Activated CD4-positive, alpha-beta memory T cell treated with anti-CD3 and anti-CD28 coated beads, Interleukin-2, amount 10 ng/mL, durations not matched to agents 7 days and 5 days (primary cell): ENCODE measurements at regions not wholly inside any gene's neighbourhood (a gene's known extent, or its start where the extent isn't known, plus 50 kb on each side); places are given as distances from the start of the nearest gene placed in this dataset.

Experiments used
- CTCF ChIA-PET: fragments of 350-600 bp; sonication (Branson Sonifier 250); formaldehyde crosslinking; loops from one replicate; lab custom pipeline; 2021; ENCODE audit warnings: antibody characterized with exemption, inconsistent platforms; lab: Charles Lee
- POLR2A ChIA-PET: fragments of 350-600 bp; sonication (Branson Sonifier 250); formaldehyde crosslinking; loops from one replicate; lab custom pipeline; 2021; ENCODE audit warnings: antibody characterized with exemption; lab: Charles Lee
- DNase-seq: peaks from one replicate; pipeline ENCODE4 v3.0.0-alpha.2; 2020
- H3K27ac Mint-ChIP-seq: one replicate; pipeline ENCODE4 v1.8.0; 2021; ENCODE audit warnings: mild to moderate bottlenecking, mixed read lengths
- H3K27me3 Mint-ChIP-seq: one replicate; pipeline ENCODE4 v1.8.0; 2021; ENCODE audit warnings: mixed read lengths
- H3K36me3 Mint-ChIP-seq: one replicate; pipeline ENCODE4 v1.8.0; 2021; ENCODE audit warnings: low read depth, mixed read lengths
- H3K4me1 Mint-ChIP-seq: one replicate; pipeline ENCODE4 v1.8.0; 2021; ENCODE audit warnings: mixed read lengths
- H3K4me3 Mint-ChIP-seq: one replicate; pipeline ENCODE4 v1.8.0; 2021; ENCODE audit warnings: mild to moderate bottlenecking, mixed read lengths
- H3K9me3 Mint-ChIP-seq: one replicate; pipeline ENCODE4 v1.8.0; 2021; ENCODE audit warnings: mixed read lengths

DNA sequence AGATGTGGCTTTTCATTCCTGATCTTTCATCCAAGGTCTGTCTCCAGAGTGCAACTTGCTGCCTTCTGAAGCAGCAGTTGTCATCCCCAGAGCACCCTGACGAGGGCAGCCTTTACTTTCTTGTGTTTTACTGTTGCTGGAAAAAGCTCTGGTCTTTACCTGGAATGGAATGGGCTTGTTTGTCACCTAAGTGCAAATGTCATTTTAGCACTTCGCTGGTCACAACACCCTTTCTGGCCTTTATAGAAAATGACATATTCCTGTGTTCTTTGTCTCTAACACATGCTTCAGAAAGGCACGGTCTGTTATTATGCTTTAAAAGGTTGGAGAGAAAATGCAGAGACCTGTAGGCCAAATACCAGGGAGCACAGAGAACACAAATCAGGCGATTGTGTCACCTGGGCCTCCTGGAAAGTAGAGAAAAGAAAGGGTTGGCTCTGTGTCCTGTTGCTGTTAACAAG lies 332.7 kb upstream of the IGFBP7 start:
- H3K27ac Mint-ChIP-seq: no peak overlapping the region
- H3K27me3 Mint-ChIP-seq: no peaks in the 10 kb centered on the region
- no peaks in the 10 kb centered on the region for H3K9me3 Mint-ChIP-seq
- H3K4me3 Mint-ChIP-seq: no peak overlapping the region
- H3K36me3 Mint-ChIP-seq: no peaks in the 10 kb centered on the region
- H3K4me1 Mint-ChIP-seq: no peaks in the 10 kb centered on the region
- DNase-seq: no peak
- ChIA-PET CTCF (no interaction called here), POLR2A (no interaction called here)

DNA sequence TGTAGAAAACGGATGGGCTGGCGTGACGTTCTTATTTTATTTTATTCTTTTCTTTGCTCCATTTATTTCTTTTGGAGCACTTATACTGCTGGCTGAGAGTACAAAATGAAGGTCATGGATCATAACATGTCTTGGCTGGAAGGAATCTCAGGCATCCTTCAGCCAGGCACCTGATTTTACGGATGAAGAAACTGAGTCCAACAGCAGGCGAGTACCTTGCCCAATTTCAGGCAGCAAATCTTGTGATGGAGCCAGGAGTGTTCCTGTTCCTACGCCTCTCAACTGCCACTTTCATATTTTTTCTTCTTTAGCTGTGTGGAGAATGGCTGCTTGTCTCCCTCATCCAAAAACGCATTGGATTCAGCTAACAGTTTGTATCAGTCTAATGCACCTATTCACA lies 332.1 kb upstream of the IGFBP7 start:
- no peak overlapping the region for H3K27ac Mint-ChIP-seq
- no peak for DNase-seq
- no peaks in the 10 kb centered on the region for H3K36me3 Mint-ChIP-seq
- POLR2A ChIA-PET: no interaction called here
- no peaks in the 10 kb centered on the region for H3K27me3 Mint-ChIP-seq
- H3K9me3 Mint-ChIP-seq: peaks cover 3% of the 10 kb centered on the region
- CTCF ChIA-PET: no interaction called here
- H3K4me3 Mint-ChIP-seq: no peak overlapping the region
- no peaks in the 10 kb centered on the region for H3K4me1 Mint-ChIP-seq

DNA sequence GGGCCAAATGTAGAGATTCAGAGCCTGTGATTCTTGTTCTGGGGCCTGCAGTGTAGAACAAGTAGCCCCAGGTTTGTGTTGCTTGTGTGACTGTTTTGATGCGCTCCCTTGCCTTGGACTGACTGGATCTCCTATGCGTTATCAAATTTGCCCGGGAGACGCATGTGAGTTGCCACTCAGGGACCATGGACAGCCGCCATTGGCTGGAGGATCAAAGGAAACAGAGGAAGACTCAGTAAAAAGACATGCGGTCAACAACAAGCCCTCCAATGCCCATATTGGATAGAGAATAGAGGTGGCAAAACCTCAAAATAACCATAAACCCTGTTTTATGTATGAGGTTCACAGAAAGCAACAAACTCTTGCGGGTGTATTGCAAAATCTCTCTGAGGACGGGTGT lies 327.5 kb upstream of the IGFBP7 start:
- H3K4me3 Mint-ChIP-seq: no peak overlapping the region
- H3K27me3 Mint-ChIP-seq: no peaks in the 10 kb centered on the region
- H3K36me3 Mint-ChIP-seq: no peaks in the 10 kb centered on the region
- H3K27ac Mint-ChIP-seq: no peak overlapping the region
- no peaks in the 10 kb centered on the region for H3K4me1 Mint-ChIP-seq
- peaks cover 6% of the 10 kb centered on the region for H3K9me3 Mint-ChIP-seq
- no peak for DNase-seq
- POLR2A ChIA-PET: no interaction called here
- CTCF ChIA-PET: no interaction called here

DNA sequence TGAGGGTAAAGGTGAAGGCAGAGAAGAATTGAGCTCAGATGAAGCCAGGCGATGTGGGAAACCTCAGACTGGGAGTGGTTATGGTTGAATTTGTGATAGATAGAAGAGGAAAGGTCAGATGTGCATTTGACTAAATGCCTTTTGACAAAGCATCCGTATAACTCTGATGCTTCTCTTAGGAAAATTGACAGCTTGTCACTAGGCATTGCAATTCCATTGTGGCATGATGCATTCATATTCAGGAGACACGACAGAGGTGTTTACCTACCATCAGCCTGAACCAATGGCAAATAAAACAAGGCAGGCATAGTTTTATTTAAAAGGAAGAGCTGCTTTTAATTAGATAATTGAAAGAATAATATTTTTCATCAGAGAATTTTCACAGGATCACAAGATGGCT lies 325.1 kb upstream of the IGFBP7 start:
- ChIA-PET POLR2A (no interaction called here), CTCF (interaction anchor here (0.6 kb wide), 1 partner anchor 16 kb away, joined by 3 read pairs; no protein-coding TSS in a partner anchor)
- no peaks in the 10 kb centered on the region for H3K36me3 Mint-ChIP-seq
- peaks cover 6% of the 10 kb centered on the region for H3K9me3 Mint-ChIP-seq
- no peaks in the 10 kb centered on the region for H3K27me3 Mint-ChIP-seq
- H3K4me1 Mint-ChIP-seq: no peaks in the 10 kb centered on the region
- H3K27ac Mint-ChIP-seq: no peak overlapping the region
- H3K4me3 Mint-ChIP-seq: no peak overlapping the region
- no peak for DNase-seq

DNA sequence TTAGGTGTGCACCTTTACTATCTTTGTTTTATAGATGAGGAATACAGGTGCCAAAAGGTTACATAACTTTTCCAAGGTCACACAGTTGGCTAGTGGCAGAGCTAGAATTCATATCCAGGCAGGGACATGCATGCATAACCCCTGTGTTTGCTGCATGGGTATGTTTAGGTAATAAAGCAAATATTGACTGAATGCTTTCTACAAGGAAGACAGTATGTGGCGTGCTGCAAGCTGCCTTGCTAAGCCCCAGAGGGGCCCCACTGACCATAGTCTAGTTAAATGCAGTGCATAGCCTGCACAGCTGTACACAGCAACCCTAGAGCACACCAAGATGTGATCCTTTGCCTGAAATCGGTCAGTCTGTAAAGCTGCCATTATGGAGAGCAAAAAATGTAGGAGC lies 320.5 kb upstream of the IGFBP7 start:
- ChIA-PET CTCF (no interaction called here), POLR2A (no interaction called here)
- Mint-ChIP-seq H3K9me3 (peaks cover 2% of the 10 kb centered on the region), H3K27me3 (no peaks in the 10 kb centered on the region), H3K4me1 (no peaks in the 10 kb centered on the region), H3K27ac (no peak overlapping the region), H3K4me3 (no peak overlapping the region), H3K36me3 (no peaks in the 10 kb centered on the region)
- no peak for DNase-seq

DNA sequence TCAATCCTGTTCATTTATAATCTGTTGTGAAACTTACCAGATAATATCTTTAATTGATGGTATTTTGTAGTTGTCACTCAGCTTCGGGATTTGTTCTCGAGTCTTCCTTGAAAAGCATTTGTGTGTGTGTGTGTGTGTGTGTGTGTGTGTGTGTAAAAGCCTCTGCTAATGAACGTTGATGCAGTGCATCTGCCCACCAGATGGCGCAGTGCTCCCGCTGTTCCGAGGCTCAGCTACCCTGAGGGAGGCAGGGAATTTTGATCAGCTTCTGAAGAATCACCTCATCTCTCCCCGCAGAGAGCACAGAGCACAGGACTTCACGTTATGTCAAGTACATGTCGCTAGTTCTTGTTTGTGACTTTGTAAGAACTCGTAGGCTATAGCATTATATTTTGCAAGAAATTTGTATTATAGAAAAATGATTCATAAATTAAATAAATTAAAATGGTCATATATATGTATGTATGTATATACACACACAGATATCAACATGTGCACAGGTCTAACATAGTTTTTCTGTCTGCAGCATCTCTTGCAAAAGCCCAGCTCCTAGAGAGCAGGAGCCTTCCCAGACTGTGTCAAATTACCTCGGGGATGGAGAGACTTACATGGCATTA lies 316.7 kb upstream of the IGFBP7 start:
- DNase-seq: peak; percentile 36
- CTCF ChIA-PET: interaction anchor here (2.1 kb wide), 1 partner anchor 263 kb away, joined by 9 read pairs; no protein-coding TSS in a partner anchor
- Mint-ChIP-seq H3K27ac (no peak overlapping the region), H3K4me1 (no peaks in the 10 kb centered on the region), H3K27me3 (no peaks in the 10 kb centered on the region), H3K4me3 (no peak overlapping the region), H3K36me3 (no peaks in the 10 kb centered on the region), H3K9me3 (no peaks in the 10 kb centered on the region)
- POLR2A ChIA-PET: no interaction called here

DNA sequence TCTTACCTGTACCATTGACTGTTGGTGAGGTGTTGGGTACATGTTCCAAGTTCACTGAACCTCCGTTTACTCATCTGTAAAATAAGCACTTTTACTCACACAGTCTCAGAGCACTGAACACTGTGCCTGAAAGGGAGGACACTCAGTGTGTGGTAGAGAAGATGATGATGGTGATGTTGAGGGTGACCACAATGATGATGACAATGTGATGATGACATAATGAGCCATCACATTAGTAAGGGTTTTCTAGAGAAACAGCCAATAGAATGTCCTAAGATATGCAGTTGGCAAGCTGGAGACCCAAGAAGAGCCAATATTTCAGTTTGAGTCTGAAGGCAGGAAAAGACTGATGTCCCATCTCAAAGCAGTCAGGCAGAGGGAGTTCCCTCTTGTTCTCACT lies 315.4 kb upstream of the IGFBP7 start:
- Mint-ChIP-seq H3K27ac (no peak overlapping the region), H3K36me3 (no peaks in the 10 kb centered on the region), H3K4me3 (no peak overlapping the region), H3K4me1 (no peaks in the 10 kb centered on the region), H3K27me3 (no peaks in the 10 kb centered on the region), H3K9me3 (no peaks in the 10 kb centered on the region)
- ChIA-PET CTCF (interaction anchor here (2.1 kb wide), 1 partner anchor 262 kb away, joined by 9 read pairs; no protein-coding TSS in a partner anchor), POLR2A (no interaction called here)
- no peak for DNase-seq

DNA sequence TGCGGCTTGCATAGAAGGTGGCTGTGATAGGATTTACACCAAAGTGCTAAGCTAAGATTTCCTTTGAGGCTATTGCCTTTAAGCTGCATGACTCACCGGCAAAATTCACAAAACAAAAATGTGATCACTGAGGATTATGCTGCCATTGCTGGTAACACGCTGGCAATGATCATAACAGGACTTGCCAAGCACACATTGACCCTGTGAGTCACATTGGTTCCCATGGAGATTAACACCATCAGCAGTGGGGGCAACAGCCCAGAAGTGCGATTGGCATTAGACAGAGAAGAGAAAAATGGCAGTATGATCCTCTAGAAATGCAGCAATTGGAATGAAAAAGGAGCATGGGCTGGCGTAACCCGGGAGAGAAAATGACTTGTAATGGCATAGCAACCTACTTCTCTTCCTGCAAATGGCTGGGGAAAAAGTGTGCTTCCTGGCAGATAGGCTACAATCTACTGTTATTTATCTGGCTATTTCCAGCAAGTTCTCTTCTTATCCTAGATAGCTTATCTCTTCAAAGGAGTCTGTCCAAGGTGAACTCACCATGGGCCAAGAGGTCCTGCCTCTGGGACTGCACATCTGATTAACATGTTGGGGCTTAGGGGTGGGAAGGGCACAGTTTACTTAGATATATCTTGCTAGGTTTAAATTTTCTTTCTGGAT lies 314.2 kb upstream of the IGFBP7 start:
- ChIA-PET POLR2A (no interaction called here), CTCF (no interaction called here)
- no peaks in the 10 kb centered on the region for H3K4me1 Mint-ChIP-seq
- H3K36me3 Mint-ChIP-seq: no peaks in the 10 kb centered on the region
- no peaks in the 10 kb centered on the region for H3K27me3 Mint-ChIP-seq
- H3K9me3 Mint-ChIP-seq: no peaks in the 10 kb centered on the region
- no peak overlapping the region for H3K4me3 Mint-ChIP-seq
- no peak for DNase-seq
- H3K27ac Mint-ChIP-seq: no peak overlapping the region

DNA sequence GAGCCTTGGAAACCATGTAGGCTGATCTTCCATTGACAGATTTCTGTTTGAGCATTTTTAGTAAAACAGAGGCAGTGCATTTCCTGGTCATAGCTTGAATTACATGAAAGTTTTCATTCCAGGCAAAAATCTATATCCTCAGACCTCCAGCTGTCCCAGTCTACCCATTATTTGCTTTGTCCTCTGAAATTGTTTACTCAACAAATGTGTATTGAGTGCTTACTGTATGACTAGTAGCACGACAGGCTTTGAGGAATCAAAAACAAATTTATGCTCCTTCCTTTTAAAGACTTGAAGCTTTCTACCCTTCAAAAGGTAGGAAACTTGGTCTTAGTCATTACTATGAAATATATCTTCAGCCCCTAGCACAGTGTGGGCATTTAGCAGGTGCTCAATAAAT lies 307.9 kb upstream of the IGFBP7 start:
- DNase-seq: no peak
- Mint-ChIP-seq H3K9me3 (peaks cover 1% of the 10 kb centered on the region), H3K4me3 (no peak overlapping the region), H3K4me1 (no peaks in the 10 kb centered on the region), H3K27me3 (no peaks in the 10 kb centered on the region), H3K27ac (no peak overlapping the region), H3K36me3 (no peaks in the 10 kb centered on the region)
- ChIA-PET POLR2A (no interaction called here), CTCF (no interaction called here)

DNA sequence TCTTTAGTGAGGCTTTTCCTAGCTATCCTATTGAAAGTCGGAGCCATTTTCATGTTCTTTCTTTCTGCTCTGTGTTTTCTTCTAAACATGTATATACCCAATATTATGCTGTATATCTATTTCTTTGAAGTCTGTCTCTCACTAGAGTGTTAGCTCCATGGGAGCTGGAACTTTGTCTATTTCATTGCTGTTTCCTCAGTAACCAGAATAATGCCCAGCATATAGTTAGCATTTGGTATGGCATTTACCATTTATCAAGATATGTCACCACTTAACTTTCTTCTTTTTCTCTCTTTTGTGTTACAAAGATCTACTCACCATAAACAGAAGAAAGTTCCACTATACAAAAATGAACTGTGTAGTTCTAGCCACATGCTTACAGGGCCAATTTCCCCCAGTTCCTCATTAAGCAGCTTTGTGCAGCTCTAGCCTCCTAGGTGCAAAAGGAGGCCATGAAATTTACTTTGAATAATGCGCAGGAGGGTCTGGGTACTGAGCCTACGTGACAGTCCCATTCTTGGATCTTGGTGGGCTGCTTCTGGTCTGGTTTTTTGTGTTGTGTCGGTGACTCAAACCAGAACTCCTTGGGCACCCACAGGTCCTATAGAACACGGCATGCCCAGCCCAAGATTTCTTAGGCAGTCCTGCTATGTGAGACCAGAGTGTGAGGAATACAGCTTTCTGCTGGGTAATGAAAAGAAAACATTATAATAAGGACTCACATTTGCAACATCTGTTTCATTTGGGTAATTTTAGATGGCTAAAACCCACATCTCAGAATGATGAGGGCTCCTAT lies 302.3 kb upstream of the IGFBP7 start:
- Mint-ChIP-seq H3K9me3 (peaks cover 1% of the 10 kb centered on the region), H3K36me3 (no peaks in the 10 kb centered on the region), H3K27ac (no peak overlapping the region), H3K4me3 (no peak overlapping the region), H3K4me1 (no peaks in the 10 kb centered on the region), H3K27me3 (no peaks in the 10 kb centered on the region)
- CTCF ChIA-PET: interaction anchor here (0.6 kb wide), 1 partner anchor 94 kb away, joined by 3 read pairs; no protein-coding TSS in a partner anchor
- POLR2A ChIA-PET: no interaction called here
- DNase-seq: no peak

DNA sequence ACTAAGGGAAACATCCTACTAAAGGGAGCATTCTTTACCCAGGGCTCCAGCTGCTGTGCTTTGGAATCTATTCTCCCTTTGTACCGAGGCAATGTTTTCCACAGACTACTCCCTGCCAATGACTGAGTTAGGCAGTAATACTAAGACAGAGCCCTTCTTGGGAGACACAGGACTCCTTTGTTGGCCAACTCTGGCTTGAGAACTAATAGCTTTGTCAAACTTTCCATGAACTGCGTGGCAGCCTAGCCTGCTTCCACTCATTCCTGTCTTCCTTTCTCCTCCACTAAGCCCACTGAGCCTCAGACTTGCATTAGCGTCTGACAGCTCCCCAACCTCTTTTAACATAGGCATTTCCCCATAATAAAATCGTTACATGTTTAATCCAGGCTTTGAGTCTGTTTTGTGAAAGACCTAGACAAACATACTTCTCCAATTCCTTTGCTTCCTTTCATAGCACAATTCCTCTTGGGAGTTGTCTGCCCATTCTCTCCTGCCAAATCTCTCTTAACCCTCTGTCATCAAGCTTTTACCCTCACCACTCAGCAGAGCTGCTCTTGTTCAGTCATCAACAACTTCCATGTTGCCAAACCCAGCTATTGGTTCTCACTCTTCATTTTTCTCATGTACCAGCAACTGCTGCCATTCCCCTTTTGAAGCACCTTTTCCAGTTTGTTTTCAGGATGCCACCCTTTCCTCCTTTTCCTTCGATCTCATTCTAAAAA lies 300.3 kb upstream of the IGFBP7 start:
- ChIA-PET POLR2A (no interaction called here), CTCF (no interaction called here)
- H3K4me3 Mint-ChIP-seq: no peak overlapping the region
- H3K27me3 Mint-ChIP-seq: no peaks in the 10 kb centered on the region
- no peak overlapping the region for H3K27ac Mint-ChIP-seq
- H3K4me1 Mint-ChIP-seq: no peaks in the 10 kb centered on the region
- DNase-seq: no peak
- no peaks in the 10 kb centered on the region for H3K36me3 Mint-ChIP-seq
- H3K9me3 Mint-ChIP-seq: peaks cover 1% of the 10 kb centered on the region

DNA sequence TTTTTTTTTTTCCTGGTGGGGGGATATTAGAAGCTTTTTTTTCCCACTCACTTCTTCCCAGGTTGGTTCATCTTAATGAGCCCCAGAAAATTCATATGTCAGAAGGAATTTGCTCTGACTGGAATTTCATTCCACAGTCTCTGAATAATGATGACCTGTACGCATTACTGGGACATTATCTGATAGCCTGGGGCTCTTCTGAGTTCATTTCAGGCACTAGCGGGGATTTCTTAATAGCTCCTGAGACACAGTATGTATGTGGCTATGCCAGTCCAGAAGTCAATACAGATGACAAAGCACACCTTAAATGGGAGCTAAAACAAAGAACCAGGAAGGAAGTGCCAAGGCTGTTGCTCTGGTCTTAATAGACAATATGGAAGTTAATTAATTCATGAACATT lies 295.2 kb upstream of the IGFBP7 start:
- POLR2A ChIA-PET: no interaction called here
- Mint-ChIP-seq H3K4me1 (no peaks in the 10 kb centered on the region), H3K36me3 (no peaks in the 10 kb centered on the region), H3K9me3 (no peaks in the 10 kb centered on the region), H3K27me3 (no peaks in the 10 kb centered on the region), H3K4me3 (no peak overlapping the region), H3K27ac (no peak overlapping the region)
- DNase-seq: no peak
- CTCF ChIA-PET: no interaction called here

DNA sequence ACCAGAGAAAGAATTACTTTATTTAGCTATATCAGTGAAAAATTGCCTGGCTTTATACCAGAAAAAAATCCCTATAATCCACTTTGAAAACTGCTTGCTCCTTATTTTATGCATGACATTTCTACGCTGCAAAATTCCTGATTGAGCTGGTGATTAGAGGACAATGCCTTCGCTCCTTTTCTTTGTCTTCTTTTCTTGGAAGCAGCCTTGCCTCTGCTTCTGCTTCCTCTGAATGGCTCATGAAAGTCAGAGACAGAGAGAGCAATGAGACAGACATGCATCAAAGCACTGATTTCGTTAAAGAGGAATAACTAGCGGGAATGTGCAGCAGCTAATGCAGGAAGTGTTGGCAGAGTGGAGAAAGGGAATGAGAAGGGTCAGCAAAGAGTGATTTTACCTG lies 294.3 kb upstream of the IGFBP7 start:
- Mint-ChIP-seq H3K4me1 (no peaks in the 10 kb centered on the region), H3K36me3 (no peaks in the 10 kb centered on the region), H3K27me3 (no peaks in the 10 kb centered on the region), H3K27ac (no peak overlapping the region), H3K9me3 (no peaks in the 10 kb centered on the region), H3K4me3 (no peak overlapping the region)
- POLR2A ChIA-PET: no interaction called here
- CTCF ChIA-PET: no interaction called here
- DNase-seq: no peak
